ENCODE measurements at regions not wholly inside any gene's neighbourhood (a gene's known extent, or its start where the extent isn't known, plus 50 kb on each side); places are given as distances from the start of the nearest gene placed in this dataset.

DNA sequence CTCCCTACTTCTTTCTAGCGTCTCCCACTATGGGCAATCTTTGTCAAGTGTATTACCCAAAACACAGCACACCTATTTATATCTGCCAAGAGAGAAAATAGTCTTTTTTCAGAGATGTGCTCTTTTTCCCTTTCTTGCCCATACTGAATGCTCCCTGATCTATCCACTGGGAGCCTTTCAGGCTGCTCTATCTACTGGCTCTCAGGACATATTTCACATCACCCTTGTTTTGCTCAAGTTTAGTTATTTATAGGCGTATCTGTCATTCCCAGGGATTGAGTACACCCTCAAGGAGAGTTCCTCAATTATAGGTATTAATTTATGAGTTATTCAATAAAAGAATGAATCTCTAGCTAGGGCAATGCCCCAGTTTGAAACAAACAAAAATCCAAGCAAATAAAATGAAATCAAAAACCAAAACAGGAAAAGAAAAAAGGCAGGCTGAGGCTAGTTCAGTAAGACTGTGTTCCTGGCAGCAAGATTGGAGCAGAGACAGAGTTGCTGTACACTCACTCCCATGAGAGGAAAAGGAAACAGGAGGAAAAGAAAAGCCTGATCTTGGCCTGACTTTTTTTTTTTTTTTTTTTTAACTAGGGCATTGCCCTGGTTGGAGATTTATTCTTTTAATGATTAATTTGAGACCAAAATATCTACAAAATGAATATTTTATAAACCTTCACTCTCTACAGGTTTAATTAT is 665.9 kb upstream of the PCDH15 start:
- intact Hi-C loops (cut with DNase I), result no loop called here
- Histone ChIP-seq H3K4me1 (ENCODE audit: insufficient read depth) (no peaks in the 10 kb centered on the region), H3K9me3 (no peaks in the 10 kb centered on the region), H3K4me3 (no peak overlapping the region), H3K27me3 (no peaks in the 10 kb centered on the region), H3K27ac (no peak overlapping the region), H3K36me3 (no peaks in the 10 kb centered on the region)
- TF ChIP-seq POLR2A (IDR thresholded peaks at IDR 0.05) (no peak), EP300 (IDR thresholded peaks at IDR 0.05) (no peak)
- TF ChIP-seq, protein P1, sequence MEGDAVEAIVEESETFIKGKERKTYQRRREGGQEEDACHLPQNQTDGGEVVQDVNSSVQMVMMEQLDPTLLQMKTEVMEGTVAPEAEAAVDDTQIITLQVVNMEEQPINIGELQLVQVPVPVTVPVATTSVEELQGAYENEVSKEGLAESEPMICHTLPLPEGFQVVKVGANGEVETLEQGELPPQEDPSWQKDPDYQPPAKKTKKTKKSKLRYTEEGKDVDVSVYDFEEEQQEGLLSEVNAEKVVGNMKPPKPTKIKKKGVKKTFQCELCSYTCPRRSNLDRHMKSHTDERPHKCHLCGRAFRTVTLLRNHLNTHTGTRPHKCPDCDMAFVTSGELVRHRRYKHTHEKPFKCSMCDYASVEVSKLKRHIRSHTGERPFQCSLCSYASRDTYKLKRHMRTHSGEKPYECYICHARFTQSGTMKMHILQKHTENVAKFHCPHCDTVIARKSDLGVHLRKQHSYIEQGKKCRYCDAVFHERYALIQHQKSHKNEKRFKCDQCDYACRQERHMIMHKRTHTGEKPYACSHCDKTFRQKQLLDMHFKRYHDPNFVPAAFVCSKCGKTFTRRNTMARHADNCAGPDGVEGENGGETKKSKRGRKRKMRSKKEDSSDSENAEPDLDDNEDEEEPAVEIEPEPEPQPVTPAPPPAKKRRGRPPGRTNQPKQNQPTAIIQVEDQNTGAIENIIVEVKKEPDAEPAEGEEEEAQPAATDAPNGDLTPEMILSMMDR (IDR thresholded peaks at IDR 0.05), result no peak
- WGBS, 3 donors, result 73 to 81% (median 79%) methylated on average over 2 of the region's 2 CpGs
- DNase-seq, result no peak

DNA sequence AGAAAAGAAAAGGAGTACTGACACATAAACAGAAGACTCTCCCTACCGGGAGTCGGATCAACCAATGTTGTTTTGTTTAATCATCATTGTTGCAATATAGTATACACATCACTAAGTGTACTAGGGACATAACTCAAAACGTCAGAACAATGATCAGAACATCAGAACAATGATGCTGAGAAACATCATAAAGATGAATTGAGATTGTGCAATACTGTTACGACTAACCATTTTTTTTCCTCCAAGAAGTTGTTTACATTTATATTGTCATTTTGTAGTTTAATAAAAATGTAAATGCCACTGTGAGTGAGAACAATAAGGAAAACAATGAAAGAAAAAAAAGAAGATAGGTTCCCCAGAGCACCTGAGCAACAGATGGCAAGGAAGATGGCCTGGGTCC is 663.1 kb upstream of the PCDH15 start:
- H3K4me1 ChIP-seq (ENCODE audit: insufficient read depth), result no peaks in the 10 kb centered on the region
- no peaks in the 10 kb centered on the region for H3K9me3 ChIP-seq
- 76 to 89% (median 85%) methylated on average over 4 of the region's 4 CpGs for WGBS, 3 donors
- no peak overlapping the region for H3K4me3 ChIP-seq
- intact Hi-C loops (cut with DNase I), result no loop called here
- H3K27ac ChIP-seq, result no peak overlapping the region
- DNase-seq, result no peak
- H3K36me3 ChIP-seq, result no peaks in the 10 kb centered on the region
- TF ChIP-seq, protein P1 (IDR thresholded peaks at IDR 0.05), result no peak
- TF ChIP-seq POLR2A (IDR thresholded peaks at IDR 0.05) (no peak), EP300 (IDR thresholded peaks at IDR 0.05) (no peak)
- H3K27me3 ChIP-seq, result no peaks in the 10 kb centered on the region

DNA sequence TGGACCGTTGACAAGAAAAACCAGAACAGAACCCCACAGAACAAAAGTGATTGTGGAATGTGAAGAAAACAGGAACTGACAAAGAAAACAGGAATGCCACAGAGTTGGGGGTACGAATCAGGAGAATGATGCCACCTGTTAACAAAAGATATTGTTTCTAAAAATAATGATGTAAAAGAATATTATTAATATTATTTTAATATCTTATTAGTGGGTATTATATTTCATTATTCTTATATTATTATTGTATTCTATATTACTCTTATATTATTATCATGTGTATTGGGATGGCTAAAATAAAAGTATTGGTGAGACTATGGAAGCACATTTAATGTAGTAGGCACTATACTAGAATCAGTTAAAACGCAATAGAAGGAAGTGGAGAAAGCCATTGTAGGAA is 659.0 kb upstream of the PCDH15 start:
- H3K4me3 ChIP-seq, result no peak overlapping the region
- intact Hi-C loops (cut with DNase I), result no loop called here
- no peak overlapping the region for H3K27ac ChIP-seq
- WGBS, 3 donors, result 76 to 87% (median 81%) methylated on average over 3 of the region's 3 CpGs
- H3K36me3 ChIP-seq, result no peaks in the 10 kb centered on the region
- H3K4me1 ChIP-seq (ENCODE audit: insufficient read depth), result no peaks in the 10 kb centered on the region
- no peaks in the 10 kb centered on the region for H3K9me3 ChIP-seq
- DNase-seq, result no peak
- TF ChIP-seq EP300 (IDR thresholded peaks at IDR 0.05), result no peak
- TF ChIP-seq POLR2A (IDR thresholded peaks at IDR 0.05), result no peak
- TF ChIP-seq, protein P1 (IDR thresholded peaks at IDR 0.05), result no peak
- H3K27me3 ChIP-seq, result no peaks in the 10 kb centered on the region

DNA sequence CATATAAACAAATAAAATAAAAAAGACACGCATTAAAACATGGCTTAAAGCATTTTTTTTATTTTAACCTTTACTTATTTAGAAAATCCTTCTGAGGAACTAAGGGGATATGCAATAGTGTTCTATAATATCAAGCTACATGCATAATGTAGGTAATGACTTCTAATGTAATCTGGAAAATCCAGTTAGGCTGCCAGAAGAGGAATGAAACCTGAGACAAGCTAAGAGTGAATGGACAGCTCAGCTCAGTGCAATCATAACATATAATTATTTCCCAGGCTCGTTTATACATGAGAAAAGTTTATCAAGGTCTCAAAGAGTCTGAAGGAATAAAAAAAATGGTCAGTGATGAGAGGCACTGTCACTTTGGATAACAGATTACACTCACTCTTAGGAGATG is 649.0 kb upstream of the PCDH15 start:
- 43 to 50% (median 46%) methylated on average over 2 of the region's 2 CpGs for WGBS, 3 donors
- intact Hi-C loops (cut with DNase I), result no loop called here
- no peaks in the 10 kb centered on the region for H3K4me1 ChIP-seq (ENCODE audit: insufficient read depth)
- no peaks in the 10 kb centered on the region for H3K9me3 ChIP-seq
- no peak for DNase-seq
- TF ChIP-seq POLR2A (IDR thresholded peaks at IDR 0.05) (no peak), EP300 (IDR thresholded peaks at IDR 0.05) (no peak)
- TF ChIP-seq, protein P1 (IDR thresholded peaks at IDR 0.05), result no peak
- no peak overlapping the region for H3K4me3 ChIP-seq
- no peaks in the 10 kb centered on the region for H3K27me3 ChIP-seq
- H3K36me3 ChIP-seq, result no peaks in the 10 kb centered on the region
- no peak overlapping the region for H3K27ac ChIP-seq

All from ovary (tissue), 7 donors.